Fibroblast of the aortic adventitia (primary cell): ENCODE measurements at regions not wholly inside any gene's neighbourhood (a gene's known extent, or its start where the extent isn't known, plus 50 kb on each side); places are given as distances from the start of the nearest gene placed in this dataset.

Experiments
- DNase-seq: peaks from one replicate; pipeline ENCODE4 v3.0.0-alpha.2; 2010; ENCODE audit warnings: low read depth
- H3K4me3 ChIP-seq: 2 replicates; pipeline ENCODE4 v1.5.1; 2011; ENCODE audit warnings: low read depth, mild to moderate bottlenecking, control low read depth, low read length, moderate library complexity
- CTCF ChIP-seq: IDR thresholded peaks from 2 replicates; pipeline ENCODE4 v1.5.1; 2011; ENCODE audit warnings: mild to moderate bottlenecking, low read length, control low read depth, inconsistent platforms; ENCODE audit not compliant: insufficient read depth

- no peak for DNase-seq
- no peak overlapping the region for H3K4me3 ChIP-seq
- TF ChIP-seq CTCF = no peak
Measured at GRCh38 chr3:36206956-36207580, 173.2 kb upstream of the STAC start.

GRCh38 chr3:36210840-36211651, 169.3 kb upstream of the STAC start:
- peak; percentile 13 for DNase-seq
- H3K4me3 ChIP-seq = no peak overlapping the region

GRCh38 chr3:36211652-36211999, 168.7 kb upstream of the STAC start:
- H3K4me3 ChIP-seq = no peak overlapping the region
- DNase-seq = no peak
- TF ChIP-seq CTCF = no peak

More at GRCh38 chr3:36210840-36211651, 169.3 kb upstream of the STAC start:
- no peak for TF ChIP-seq CTCF

- H3K4me3 ChIP-seq = no peak overlapping the region
- no peak for TF ChIP-seq CTCF
- peak; percentile 63 for DNase-seq
Measured at GRCh38 chr3:36212251-36212650, 168.1 kb upstream of the STAC start.

GRCh38 chr3:36214460-36214859, 165.8 kb upstream of the STAC start:
- no peak for TF ChIP-seq CTCF
- H3K4me3 ChIP-seq = no peak overlapping the region
- no peak for DNase-seq

- no peak overlapping the region for H3K4me3 ChIP-seq
- TF ChIP-seq CTCF = no peak
- no peak for DNase-seq
Measured at GRCh38 chr3:36215241-36215640, 165.1 kb upstream of the STAC start.
